ENCODE measurements at regions not wholly inside any gene's neighbourhood (a gene's known extent, or its start where the extent isn't known, plus 50 kb on each side); places are given as distances from the start of the nearest gene placed in this dataset.
"Not testable (repeated sequence)": the region's sequence is repeated elsewhere in the genome, so short reads cannot be mapped to it uniquely, and the experiment has no call there.

GRCh38 chrX:150273575-150274294, 89.4 kb upstream of the MAMLD1 start:
- DNase-seq (ENCODE audit: extremely low read depth, low read depth, low spot score), result not testable (repeated sequence)

- no peak for DNase-seq (ENCODE audit: extremely low read depth, low read depth, low spot score)
These were observed 80.2 kb upstream of the MAMLD1 start for GRCh38 chrX:150282953-150283352.

GRCh38 chrX:150291014-150291413, 72.1 kb upstream of the MAMLD1 start:
- no peak for DNase-seq (ENCODE audit: extremely low read depth, low read depth, low spot score)

GRCh38 chrX:150293311-150294013, 69.7 kb upstream of the MAMLD1 start:
- DNase-seq (ENCODE audit: extremely low read depth, low read depth, low spot score), result no peak

- DNase-seq (ENCODE audit: extremely low read depth, low read depth, low spot score), result no peak
These were observed 64.1 kb upstream of the MAMLD1 start for GRCh38 chrX:150298841-150299551.

GRCh38 chrX:150299579-150299978, 63.5 kb upstream of the MAMLD1 start:
- no peak for DNase-seq (ENCODE audit: extremely low read depth, low read depth, low spot score)

- no peak for DNase-seq (ENCODE audit: extremely low read depth, low read depth, low spot score)
These were observed 59.6 kb upstream of the MAMLD1 start for GRCh38 chrX:150303386-150304097.

GRCh38 chrX:150306002-150306401, 57.1 kb upstream of the MAMLD1 start:
- DNase-seq (ENCODE audit: extremely low read depth, low read depth, low spot score), result no peak

GRCh38 chrX:150308041-150308440, 55.1 kb upstream of the MAMLD1 start:
- no peak for DNase-seq (ENCODE audit: extremely low read depth, low read depth, low spot score)

- no peak for DNase-seq (ENCODE audit: extremely low read depth, low read depth, low spot score)
These were observed 54.5 kb upstream of the MAMLD1 start for GRCh38 chrX:150308532-150309157.

GRCh38 chrX:150310417-150310816, 52.7 kb upstream of the MAMLD1 start:
- no peak for DNase-seq (ENCODE audit: extremely low read depth, low read depth, low spot score)

- DNase-seq (ENCODE audit: extremely low read depth, low read depth, low spot score), result no peak
These were observed 52.2 kb upstream of the MAMLD1 start for GRCh38 chrX:150310881-150311280.

- no peak for DNase-seq (ENCODE audit: extremely low read depth, low read depth, low spot score)
These were observed 50.2 kb upstream of the MAMLD1 start for GRCh38 chrX:150312931-150313330.
